ENCODE measurements at regions not wholly inside any gene's neighbourhood (a gene's known extent, or its start where the extent isn't known, plus 50 kb on each side); places are given as distances from the start of the nearest gene placed in this dataset.
A peak's percentile ranks its signal among the peaks of the same experiment; 100 is the strongest.

DNA sequence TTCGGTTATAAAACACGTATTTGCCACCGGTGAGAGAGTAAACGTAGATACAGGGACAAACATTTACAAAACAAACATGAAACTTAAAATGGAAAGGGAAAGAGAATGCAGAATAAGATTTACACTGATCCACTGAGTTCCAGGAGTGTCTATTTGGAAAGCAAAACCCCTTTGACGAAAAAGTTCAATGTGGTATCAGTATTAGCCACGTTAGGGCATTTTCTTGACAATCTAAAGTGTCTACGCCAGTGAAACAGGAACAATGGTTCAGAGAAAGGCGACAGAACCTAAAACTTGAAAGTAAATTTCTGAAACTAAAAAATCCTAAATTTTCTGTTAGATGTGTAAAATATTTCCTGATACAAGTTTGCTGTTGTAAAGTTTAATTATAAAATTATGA lies 278.5 kb upstream of the TENM3 start:
- Histone ChIP-seq H3K27me3 (ENCODE audit: control insufficient read depth, insufficient read depth) (no peaks in the 10 kb centered on the region), H3K4me3 (ENCODE audit: low read length) (no peak overlapping the region), H3K4me1 (ENCODE audit: control insufficient read depth, insufficient read depth, low read length) (no peaks in the 10 kb centered on the region), H3K9me3 (ENCODE audit: control insufficient read depth, low read length) (no peaks in the 10 kb centered on the region), H3K27ac (ENCODE audit: low read length) (no peak overlapping the region)
- ATAC-seq (no peak), DNase-seq (no peak)
- WGBS = 84% methylated on average over 8 of the region's 8 CpGs
- intact Hi-C loops (cut with DNase I) = no loop called here

DNA sequence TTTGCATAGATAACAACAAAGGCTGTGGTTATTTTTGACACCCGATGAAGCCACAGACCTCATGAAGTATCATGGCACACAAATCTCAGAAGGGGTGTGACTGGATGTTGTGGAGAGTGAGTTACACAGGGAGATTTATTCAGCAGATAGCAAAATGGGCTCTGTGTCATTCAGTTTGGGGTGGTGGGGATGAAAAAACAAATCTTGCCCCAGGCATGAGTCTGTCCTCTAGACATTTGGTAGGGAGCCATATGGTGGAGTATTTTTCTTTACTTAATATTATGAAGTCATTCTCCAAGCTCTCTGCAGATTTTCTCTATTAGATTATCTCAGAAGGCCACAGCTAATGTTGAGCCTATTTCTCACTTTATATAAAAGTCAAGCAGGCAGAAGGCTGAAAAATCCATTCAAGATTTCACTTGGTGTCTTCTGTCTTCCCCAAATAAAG lies 277.1 kb upstream of the TENM3 start:
- 28% methylated on average over 1 of the region's 1 CpG for WGBS
- no peak for ATAC-seq
- H3K9me3 ChIP-seq (ENCODE audit: control insufficient read depth, low read length) = no peaks in the 10 kb centered on the region
- H3K27me3 ChIP-seq (ENCODE audit: control insufficient read depth, insufficient read depth) = no peaks in the 10 kb centered on the region
- DNase-seq = no peak
- H3K4me1 ChIP-seq (ENCODE audit: control insufficient read depth, insufficient read depth, low read length) = no peaks in the 10 kb centered on the region
- H3K27ac ChIP-seq (ENCODE audit: low read length) = no peak overlapping the region
- no peak overlapping the region for H3K4me3 ChIP-seq (ENCODE audit: low read length)
- intact Hi-C loops (cut with DNase I) = no loop called here

DNA sequence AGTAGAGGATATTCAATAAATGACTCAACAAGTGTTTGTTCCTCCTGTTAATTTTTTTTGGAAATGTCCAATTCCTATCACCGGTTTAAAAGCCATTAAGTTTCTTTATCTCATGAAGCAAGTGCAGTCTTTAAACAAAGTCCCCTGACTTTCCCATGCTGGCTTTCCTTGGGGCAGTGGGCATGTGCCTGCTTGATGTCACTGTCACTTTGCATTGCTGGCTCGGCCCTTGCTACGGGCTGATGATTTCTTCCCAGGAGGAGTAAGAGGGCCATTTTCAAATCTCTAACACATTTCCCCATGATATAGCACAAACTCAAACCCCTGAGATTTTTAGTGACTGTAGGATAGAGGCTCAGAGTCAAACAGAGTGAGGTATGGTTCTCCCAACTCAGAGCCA lies 275.8 kb upstream of the TENM3 start:
- WGBS = 42% methylated on average over 3 of the region's 3 CpGs
- no peak overlapping the region for H3K4me3 ChIP-seq (ENCODE audit: low read length)
- no peaks in the 10 kb centered on the region for H3K4me1 ChIP-seq (ENCODE audit: control insufficient read depth, insufficient read depth, low read length)
- H3K27ac ChIP-seq (ENCODE audit: low read length) = no peak overlapping the region
- DNase-seq (no peak), ATAC-seq (no peak)
- H3K9me3 ChIP-seq (ENCODE audit: control insufficient read depth, low read length) = no peaks in the 10 kb centered on the region
- no peaks in the 10 kb centered on the region for H3K27me3 ChIP-seq (ENCODE audit: control insufficient read depth, insufficient read depth)
- intact Hi-C loops (cut with DNase I) = no loop called here

DNA sequence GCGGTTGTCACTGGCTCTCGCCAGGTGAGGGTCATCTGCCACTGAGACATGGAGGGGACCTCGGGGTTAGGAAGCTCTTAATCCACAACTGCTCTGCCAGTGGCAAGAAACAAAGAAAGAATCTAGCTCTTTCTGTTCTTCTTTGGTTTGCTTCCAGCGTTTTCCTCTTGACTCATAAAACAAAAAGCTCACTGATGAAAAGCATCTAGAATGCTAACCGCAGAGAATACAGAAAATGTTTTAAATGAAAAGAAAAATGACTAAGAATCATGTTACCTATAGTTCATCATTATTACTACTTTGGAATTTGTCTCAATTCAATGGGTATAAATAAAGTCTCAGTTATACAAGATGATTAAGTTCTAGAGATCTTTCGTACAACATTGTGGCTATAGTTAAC lies 274.8 kb upstream of the TENM3 start:
- H3K4me3 ChIP-seq (ENCODE audit: low read length) = no peak overlapping the region
- WGBS = 90% methylated on average over 6 of the region's 6 CpGs
- H3K9me3 ChIP-seq (ENCODE audit: control insufficient read depth, low read length) = no peaks in the 10 kb centered on the region
- H3K4me1 ChIP-seq (ENCODE audit: control insufficient read depth, insufficient read depth, low read length) = no peaks in the 10 kb centered on the region
- no peak overlapping the region for H3K27ac ChIP-seq (ENCODE audit: low read length)
- DNase-seq (no peak), ATAC-seq (no peak)
- no peaks in the 10 kb centered on the region for H3K27me3 ChIP-seq (ENCODE audit: control insufficient read depth, insufficient read depth)
- intact Hi-C loops (cut with DNase I) = no loop called here

DNA sequence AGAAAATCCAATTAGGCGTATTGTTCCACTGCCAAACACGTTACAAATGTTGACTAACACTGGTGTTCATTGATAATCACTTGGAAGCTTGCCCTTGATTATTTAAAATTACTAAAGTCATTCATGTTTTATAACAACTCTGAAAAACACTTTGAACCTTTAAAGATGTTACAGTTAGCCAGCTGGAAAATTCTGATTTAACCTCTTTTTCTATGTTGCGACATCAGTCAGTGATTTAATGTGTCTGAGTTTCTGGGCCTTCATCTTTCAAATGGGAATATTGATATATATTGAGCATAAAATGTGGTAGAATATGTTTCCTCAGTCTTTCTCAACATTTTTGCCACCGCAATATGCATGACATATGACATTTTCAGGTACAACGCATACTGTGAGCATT lies 274.1 kb upstream of the TENM3 start:
- ATAC-seq = no peak
- Histone ChIP-seq H3K4me3 (ENCODE audit: low read length) (no peak overlapping the region), H3K27ac (ENCODE audit: low read length) (no peak overlapping the region), H3K27me3 (ENCODE audit: control insufficient read depth, insufficient read depth) (no peaks in the 10 kb centered on the region), H3K9me3 (ENCODE audit: control insufficient read depth, low read length) (no peaks in the 10 kb centered on the region), H3K4me1 (ENCODE audit: control insufficient read depth, insufficient read depth, low read length) (no peaks in the 10 kb centered on the region)
- no peak for DNase-seq
- intact Hi-C loops (cut with DNase I) = no loop called here
- 89% methylated on average over 5 of the region's 5 CpGs for WGBS

DNA sequence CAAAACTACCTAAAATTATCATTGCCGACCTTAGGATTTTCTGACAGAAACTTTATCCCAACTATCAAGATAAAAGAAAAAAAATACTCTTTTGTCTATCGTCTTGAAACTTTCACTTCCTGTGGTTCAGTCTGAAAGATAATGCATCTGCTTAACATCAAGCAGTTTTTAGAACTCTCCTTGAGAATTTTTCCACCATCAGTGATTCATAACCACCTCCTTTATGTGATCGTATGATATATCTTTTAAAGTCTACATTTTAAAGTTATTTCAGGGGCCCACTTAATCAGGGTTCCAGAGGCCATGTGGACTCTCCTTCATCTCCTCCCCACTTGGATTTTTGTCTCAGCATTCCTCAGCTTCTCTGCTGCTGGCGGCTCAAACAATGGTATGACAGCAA lies 272.8 kb upstream of the TENM3 start:
- Histone ChIP-seq H3K27me3 (ENCODE audit: control insufficient read depth, insufficient read depth) (no peaks in the 10 kb centered on the region), H3K9me3 (ENCODE audit: control insufficient read depth, low read length) (no peaks in the 10 kb centered on the region), H3K27ac (ENCODE audit: low read length) (no peak overlapping the region), H3K4me1 (ENCODE audit: control insufficient read depth, insufficient read depth, low read length) (no peaks in the 10 kb centered on the region), H3K4me3 (ENCODE audit: low read length) (no peak overlapping the region)
- 55% methylated on average over 4 of the region's 4 CpGs for WGBS
- DNase-seq (no peak), ATAC-seq (no peak)
- intact Hi-C loops (cut with DNase I) = no loop called here

DNA sequence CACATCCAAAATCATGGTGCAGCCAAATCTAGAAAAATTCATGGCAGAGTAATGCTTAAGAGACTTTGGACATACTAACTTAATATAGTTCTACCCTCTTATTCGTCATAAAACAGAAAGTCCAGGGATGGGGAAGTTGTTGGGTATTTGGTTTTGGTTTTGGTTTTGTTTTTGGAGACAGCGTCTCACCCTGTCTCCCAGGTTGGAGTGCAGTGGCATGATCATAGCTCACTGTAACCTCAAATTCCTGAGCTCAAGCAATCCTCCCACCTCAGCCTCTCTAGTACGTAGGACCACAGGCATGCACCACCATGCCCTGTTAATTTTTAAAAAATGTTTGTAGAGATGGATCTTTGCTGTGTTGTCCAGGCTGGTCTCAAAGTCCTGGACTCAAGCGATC lies 271.8 kb upstream of the TENM3 start:
- intact Hi-C loops (cut with DNase I) = no loop called here
- Histone ChIP-seq H3K4me3 (ENCODE audit: low read length) (no peak overlapping the region), H3K27me3 (ENCODE audit: control insufficient read depth, insufficient read depth) (no peaks in the 10 kb centered on the region), H3K4me1 (ENCODE audit: control insufficient read depth, insufficient read depth, low read length) (no peaks in the 10 kb centered on the region), H3K9me3 (ENCODE audit: control insufficient read depth, low read length) (no peaks in the 10 kb centered on the region), H3K27ac (ENCODE audit: low read length) (no peak overlapping the region)
- 79% methylated on average over 4 of the region's 4 CpGs for WGBS
- DNase-seq (no peak), ATAC-seq (no peak)

DNA sequence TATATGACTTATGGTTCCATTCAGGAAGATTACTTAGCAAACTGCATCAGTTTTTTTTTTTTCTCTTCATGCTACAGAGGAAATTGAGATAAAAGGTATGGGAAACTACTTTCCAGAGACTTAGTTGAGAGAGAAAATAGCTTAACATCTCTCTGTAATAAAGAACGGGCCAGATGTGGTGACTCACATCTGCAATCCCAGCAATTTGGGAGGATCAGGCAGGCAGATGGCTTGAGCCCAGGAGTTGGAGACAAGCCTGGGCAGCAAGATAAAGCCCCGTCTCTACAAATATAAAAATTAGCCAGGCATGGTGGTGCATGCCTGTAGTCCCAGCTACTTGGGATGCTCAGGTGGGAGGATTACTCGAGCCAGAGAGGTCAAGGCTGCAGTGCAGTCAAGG lies 271.2 kb upstream of the TENM3 start:
- H3K4me3 ChIP-seq (ENCODE audit: low read length) = no peak overlapping the region
- 53% methylated on average over 3 of the region's 3 CpGs for WGBS
- intact Hi-C loops (cut with DNase I) = no loop called here
- no peaks in the 10 kb centered on the region for H3K9me3 ChIP-seq (ENCODE audit: control insufficient read depth, low read length)
- H3K4me1 ChIP-seq (ENCODE audit: control insufficient read depth, insufficient read depth, low read length) = no peaks in the 10 kb centered on the region
- ATAC-seq = no peak
- DNase-seq = peak in 2 of 3 donors; percentile 16 to 48
- no peaks in the 10 kb centered on the region for H3K27me3 ChIP-seq (ENCODE audit: control insufficient read depth, insufficient read depth)
- no peak overlapping the region for H3K27ac ChIP-seq (ENCODE audit: low read length)

DNA sequence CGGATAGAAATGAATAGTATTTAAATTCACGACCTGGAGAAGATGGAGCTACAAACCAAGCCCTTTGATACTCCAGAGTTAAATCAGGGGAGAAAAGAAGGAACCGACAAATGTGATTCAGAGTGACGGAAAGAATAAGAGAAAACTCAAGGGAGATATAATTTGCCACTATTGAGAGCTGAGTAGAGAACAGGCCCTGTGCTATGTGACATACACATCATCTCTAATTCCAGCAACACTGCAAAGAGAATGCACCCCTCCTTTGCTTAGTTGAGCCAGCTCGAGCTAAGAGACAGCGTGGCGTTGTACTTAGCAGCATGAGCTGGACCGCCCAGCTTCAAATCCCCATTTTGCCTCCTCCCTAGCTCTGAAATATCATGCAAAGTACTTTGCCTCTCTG lies 266.4 kb upstream of the TENM3 start:
- no peak overlapping the region for H3K4me3 ChIP-seq (ENCODE audit: low read length)
- 87% methylated on average over 8 of the region's 8 CpGs for WGBS
- H3K27ac ChIP-seq (ENCODE audit: low read length) = no peak overlapping the region
- intact Hi-C loops (cut with DNase I) = no loop called here
- no peaks in the 10 kb centered on the region for H3K4me1 ChIP-seq (ENCODE audit: control insufficient read depth, insufficient read depth, low read length)
- ATAC-seq (no peak), DNase-seq (no peak)
- H3K9me3 ChIP-seq (ENCODE audit: control insufficient read depth, low read length) = no peaks in the 10 kb centered on the region
- no peaks in the 10 kb centered on the region for H3K27me3 ChIP-seq (ENCODE audit: control insufficient read depth, insufficient read depth)

DNA sequence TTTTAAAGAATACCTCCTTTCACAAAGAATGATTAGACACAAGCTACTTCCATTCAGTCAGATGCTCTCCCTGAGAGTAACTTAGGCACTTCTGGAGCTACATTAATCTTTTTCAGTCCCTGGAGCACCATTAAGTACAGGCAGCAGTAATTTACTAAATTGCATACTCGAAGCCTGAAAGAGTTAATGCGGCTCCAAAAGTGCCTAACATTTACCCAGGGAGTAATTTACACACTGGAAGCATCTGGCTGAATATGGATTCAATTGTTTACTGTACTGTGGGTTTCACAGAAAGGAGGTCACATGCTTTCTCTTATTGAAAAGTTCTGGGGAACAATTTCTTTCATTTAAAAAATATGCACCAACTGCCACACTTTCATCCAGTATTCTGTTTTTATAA lies 260.8 kb upstream of the TENM3 start:
- no peaks in the 10 kb centered on the region for H3K27me3 ChIP-seq (ENCODE audit: control insufficient read depth, insufficient read depth)
- intact Hi-C loops (cut with DNase I) = no loop called here
- DNase-seq (no peak), ATAC-seq (no peak)
- H3K27ac ChIP-seq (ENCODE audit: low read length) = no peak overlapping the region
- H3K4me1 ChIP-seq (ENCODE audit: control insufficient read depth, insufficient read depth, low read length) = no peaks in the 10 kb centered on the region
- H3K4me3 ChIP-seq (ENCODE audit: low read length) = no peak overlapping the region
- WGBS = 78% methylated on average over 2 of the region's 2 CpGs
- no peaks in the 10 kb centered on the region for H3K9me3 ChIP-seq (ENCODE audit: control insufficient read depth, low read length)

DNA sequence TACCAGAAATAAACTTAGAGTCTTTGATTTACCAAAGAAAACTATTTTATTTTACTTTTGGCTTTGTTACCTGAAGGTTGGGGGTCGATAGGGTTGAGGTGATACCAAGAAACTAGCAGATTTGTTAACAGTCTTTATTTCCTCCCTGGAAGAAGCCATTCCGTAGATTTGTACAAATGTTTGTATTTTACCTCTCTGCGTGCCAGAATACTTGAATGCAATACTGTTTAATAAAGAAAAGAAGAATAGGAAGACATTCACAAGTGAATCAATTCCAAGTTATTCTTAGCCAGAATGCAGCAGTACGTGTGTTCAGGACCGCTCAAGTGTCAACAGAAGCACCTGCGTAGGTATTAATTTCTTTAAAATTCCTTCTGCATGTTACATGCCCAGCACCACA lies 260.3 kb upstream of the TENM3 start:
- Histone ChIP-seq H3K4me3 (ENCODE audit: low read length) (no peak overlapping the region), H3K9me3 (ENCODE audit: control insufficient read depth, low read length) (no peaks in the 10 kb centered on the region), H3K4me1 (ENCODE audit: control insufficient read depth, insufficient read depth, low read length) (no peaks in the 10 kb centered on the region), H3K27ac (ENCODE audit: low read length) (no peak overlapping the region), H3K27me3 (ENCODE audit: control insufficient read depth, insufficient read depth) (no peaks in the 10 kb centered on the region)
- WGBS = 76% methylated on average over 6 of the region's 6 CpGs
- intact Hi-C loops (cut with DNase I) = no loop called here
- no peak for ATAC-seq
- DNase-seq = no peak

DNA sequence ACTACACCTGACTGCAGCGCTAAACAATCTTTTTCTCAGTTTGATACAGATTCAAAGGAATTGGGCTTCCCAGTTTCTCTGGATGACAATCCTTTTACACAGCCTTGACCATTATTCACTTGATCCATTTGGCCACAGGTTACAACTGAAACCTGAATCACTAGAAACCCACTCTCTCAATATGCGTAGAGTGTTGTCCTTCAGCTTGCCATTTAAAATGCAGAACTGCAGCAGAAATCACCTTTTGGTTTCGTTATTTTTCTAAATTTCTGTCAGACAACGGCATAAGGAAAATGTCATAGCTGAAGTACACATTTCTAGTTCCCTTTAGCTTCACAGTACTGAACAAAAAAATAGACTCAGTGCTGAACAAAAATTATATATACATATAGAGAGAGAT lies 255.8 kb upstream of the TENM3 start:
- H3K4me1 ChIP-seq (ENCODE audit: control insufficient read depth, insufficient read depth, low read length) = no peaks in the 10 kb centered on the region
- ATAC-seq (no peak), DNase-seq (no peak)
- H3K4me3 ChIP-seq (ENCODE audit: low read length) = no peak overlapping the region
- H3K27me3 ChIP-seq (ENCODE audit: control insufficient read depth, insufficient read depth) = no peaks in the 10 kb centered on the region
- intact Hi-C loops (cut with DNase I) = no loop called here
- no peaks in the 10 kb centered on the region for H3K9me3 ChIP-seq (ENCODE audit: control insufficient read depth, low read length)
- WGBS = 83% methylated on average over 4 of the region's 4 CpGs
- H3K27ac ChIP-seq (ENCODE audit: low read length) = no peak overlapping the region
